NCI-H748 treated with DMSO at 0.1 percent for 48 hours (cell line): ENCODE measurements at regions not wholly inside any gene's neighbourhood (a gene's known extent, or its start where the extent isn't known, plus 50 kb on each side); places are given as distances from the start of the nearest gene placed in this dataset.

Experiments
- DNase-seq: peaks from one replicate; lab custom pipeline; 2025; lab: John Stamatoyannopoulos, UW

- no peak for DNase-seq
Measured at GRCh38 chr3:59545374-59545773, 495.5 kb upstream of the CFAP20DC start.

- no peak for DNase-seq
Measured at GRCh38 chr3:59542276-59542675, 492.5 kb upstream of the CFAP20DC start.

GRCh38 chr3:59540696-59541095 is 490.9 kb upstream of the CFAP20DC start:
- no peak for DNase-seq

- peak; percentile 11 for DNase-seq
Measured at GRCh38 chr3:59540241-59540640, 490.4 kb upstream of the CFAP20DC start.

GRCh38 chr3:59538753-59539432 is 489.1 kb upstream of the CFAP20DC start:
- DNase-seq: no peak

DNA sequence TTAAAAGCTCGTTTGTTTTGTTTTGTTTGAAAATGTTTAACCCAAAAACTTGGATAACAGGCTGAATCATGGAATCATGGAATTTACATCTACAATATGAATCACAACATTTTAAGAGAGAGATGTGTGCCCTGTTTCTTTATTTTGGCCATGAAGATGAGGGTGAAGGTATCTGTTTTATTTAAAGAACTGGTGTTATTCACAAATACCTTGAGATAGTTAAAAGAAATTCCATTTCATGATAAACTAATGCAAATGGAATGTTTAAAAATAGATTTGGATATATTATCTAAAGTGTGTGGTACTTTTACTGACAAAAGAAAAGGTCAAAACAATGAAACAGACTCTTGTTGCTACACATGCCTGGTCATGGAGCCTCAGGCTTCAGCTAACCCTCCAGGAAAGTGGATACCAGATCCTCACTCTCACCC is 486.0 kb upstream of the CFAP20DC start:
- DNase-seq: no peak

DNA sequence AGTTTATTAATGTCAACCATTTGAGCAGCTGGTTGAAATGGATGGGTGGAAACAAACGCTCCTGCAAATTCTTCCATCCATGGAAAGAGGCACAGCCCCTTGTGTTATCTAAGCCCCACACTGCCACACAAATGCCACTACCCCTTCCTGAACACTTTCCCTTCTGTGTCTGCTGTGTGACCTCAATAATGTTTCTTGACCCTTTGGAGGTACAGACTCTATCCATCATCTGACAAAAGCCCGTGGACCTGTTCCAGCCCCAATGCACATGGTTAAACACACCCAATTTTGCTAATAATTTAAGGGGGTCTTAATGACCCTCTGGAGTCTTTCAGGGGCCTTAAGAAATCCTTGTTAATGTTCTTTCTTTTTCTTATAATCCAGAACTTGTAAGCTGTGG is 482.2 kb upstream of the CFAP20DC start:
- no peak for DNase-seq

DNA sequence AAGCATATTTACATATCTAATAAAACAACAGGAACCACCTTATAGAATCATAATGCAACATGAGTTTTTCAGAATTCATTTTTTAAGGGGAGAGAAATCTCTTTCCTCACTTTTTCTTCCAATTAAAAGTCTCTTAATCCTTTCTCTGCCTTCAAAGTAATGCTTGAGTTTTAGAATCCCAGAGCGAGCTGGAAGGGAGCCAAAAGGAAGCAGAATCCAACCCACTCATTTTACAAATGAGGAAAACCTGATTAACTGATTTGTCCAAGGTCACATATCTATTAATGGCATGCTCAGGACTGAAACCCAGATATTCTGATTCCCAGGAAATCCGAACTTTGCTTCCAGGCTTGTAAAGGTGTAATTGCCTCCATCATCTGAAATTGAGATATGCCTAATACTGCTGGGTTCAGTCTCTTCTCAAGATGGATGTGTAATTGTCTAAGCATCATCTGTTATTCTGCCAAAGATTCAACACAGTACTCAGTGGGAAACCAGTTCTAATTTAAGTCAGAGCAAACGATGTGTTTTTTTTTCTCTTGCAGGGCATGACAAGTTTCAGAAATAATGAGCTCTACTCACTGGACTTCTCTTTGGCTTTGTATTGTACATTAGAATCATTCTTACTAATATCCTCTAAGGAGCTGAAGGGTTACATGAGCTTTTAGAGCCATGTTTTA is 481.4 kb upstream of the CFAP20DC start:
- DNase-seq: no peak

DNA sequence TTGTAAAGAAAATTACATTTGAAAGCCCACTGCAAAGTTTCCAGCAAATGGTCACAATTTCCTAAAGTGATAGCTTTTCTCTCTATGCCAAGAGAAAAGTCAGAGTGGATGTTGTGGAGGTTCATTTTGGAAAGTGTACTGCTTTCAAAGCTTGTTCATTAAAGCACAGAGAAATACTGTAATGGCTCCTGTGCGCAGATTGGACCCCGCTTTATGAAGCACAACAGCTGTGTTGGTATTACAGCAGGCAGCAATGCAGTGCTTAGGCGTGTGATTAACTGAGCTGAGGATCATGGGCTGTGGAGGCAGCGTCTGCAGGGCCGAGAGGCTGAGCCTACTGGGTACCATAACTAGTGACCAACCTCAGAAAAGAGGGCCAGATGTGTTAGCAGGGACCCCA is 478.4 kb upstream of the CFAP20DC start:
- DNase-seq: no peak

DNA sequence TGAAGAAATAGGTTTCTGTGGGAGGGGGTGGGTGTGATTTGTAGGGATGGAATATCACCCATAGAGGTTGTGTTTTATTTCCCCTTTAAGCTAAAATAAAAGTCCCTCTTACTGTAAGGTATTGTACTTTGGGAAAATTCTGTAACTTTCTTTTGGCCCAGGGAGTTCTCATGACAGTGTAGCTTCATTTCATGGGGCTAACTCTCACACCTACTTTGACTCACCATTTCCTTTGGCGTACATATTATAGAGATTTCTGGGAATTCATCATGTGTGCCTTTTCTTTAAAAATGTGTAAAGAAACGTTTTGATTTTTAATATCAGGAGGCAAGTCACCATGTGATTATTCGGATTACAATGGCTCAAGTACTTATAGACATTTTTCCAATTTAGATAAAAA is 477.7 kb upstream of the CFAP20DC start:
- DNase-seq: no peak

GRCh38 chr3:59526999-59527398 is 477.2 kb upstream of the CFAP20DC start:
- no peak for DNase-seq

- DNase-seq: no peak
Measured at GRCh38 chr3:59522550-59522949, 472.7 kb upstream of the CFAP20DC start.

GRCh38 chr3:59519094-59519493 is 469.3 kb upstream of the CFAP20DC start:
- DNase-seq: no peak

DNA sequence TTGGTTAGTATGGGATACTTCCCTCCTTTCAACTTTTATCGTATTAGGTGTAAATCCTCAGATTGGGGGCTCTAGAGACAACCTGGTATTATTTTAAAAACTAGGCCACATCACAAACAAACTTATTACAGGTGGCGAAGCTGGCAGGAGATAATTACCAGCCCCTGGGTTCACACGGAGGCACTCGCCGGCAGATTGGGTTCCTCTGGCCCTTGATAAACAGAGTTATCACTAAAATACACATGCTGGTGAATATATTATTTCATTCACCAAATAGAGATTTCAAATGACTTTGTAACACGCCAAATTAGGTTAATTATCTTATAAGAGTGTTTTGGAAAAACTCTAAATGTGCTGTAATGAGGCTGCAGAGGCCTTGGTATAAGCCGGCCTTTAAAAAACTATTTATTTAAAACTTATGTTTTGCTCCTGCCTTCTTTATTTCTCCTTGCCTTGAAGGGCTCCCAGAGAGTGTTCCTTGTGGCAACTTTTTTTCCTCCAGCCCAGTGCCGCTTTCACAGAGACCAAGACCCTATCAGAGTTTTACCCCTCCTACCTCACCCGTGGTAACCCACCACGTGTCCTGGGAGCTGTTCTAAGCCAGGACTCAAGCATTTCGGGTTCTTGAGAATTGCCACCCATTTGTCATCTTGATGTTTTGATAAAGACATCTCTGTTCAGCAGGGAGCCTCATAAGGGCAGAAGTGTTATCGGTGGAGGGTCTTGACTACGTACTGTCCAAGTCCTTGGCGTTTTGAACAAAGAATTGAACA is 468.6 kb upstream of the CFAP20DC start:
- DNase-seq: no peak

- peak; percentile 16 for DNase-seq
Measured at GRCh38 chr3:59517388-59517787, 467.6 kb upstream of the CFAP20DC start.

- DNase-seq: no peak
Measured at GRCh38 chr3:59515966-59516365, 466.1 kb upstream of the CFAP20DC start.

DNA sequence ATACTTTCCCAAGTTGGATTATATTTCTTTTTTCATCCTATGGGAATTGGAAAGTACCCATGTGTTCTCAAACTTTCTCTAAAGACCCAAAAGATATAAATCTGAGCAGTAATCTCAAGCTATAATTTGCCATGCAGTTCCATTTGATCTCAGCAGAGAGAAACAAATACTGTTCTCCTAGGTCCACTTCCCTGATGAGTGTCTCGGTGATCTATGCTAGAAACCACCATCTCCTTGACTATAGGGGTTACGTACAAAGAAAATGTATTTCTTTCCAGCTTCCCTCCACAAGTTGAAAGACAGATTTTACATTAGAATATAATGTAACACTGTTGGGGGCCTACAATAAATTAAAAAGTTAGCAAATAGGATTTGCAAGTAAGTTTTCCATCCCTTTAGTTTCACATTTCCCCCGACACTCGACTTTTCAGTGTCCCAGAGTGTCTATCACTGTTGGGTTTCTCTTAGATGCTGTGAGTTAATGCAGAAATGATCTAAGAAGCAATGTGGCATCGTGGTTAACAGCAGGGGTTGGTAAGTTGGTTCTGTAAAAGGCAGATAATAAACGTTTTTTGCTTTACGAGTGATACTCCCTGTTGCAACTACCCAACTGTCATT is 465.1 kb upstream of the CFAP20DC start:
- DNase-seq: no peak

DNA sequence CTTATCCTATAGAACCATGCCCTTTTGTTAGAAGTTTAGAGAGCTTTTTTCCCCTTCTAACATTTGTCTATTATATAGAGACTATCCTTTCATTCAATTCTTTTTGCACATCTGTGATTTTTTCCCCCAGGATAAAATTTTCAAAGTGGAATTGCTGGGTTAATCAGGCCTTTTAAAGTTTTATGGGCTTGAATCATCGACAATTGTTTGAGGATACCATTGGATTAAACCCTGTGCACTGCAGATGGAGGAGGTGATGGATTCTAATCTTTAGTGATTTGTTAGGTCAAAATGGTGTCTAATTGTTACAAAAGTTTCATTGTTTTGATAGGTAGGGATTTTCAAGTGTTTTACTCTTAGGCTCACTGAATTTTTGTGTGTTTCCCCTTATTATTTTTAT is 463.7 kb upstream of the CFAP20DC start:
- DNase-seq: no peak

DNA sequence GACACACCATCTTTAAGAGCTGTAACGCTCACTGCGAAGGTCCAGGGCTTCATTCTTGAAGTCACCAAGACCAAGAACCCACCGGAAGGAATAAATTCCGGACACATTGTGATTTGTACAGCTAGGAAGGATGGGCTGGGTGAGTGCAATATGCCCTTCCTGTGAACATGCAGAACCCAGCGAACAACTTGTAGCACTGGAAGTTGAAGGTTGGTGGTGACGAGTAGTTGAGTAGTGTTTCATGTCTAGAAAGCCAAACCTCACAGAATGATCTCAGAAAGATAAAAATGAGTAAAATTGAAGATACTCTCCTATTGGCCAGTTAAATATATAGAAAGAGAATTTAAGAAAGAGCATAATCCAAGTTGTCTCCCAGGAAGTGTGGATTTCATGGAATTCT is 462.2 kb upstream of the CFAP20DC start:
- DNase-seq: no peak

GRCh38 chr3:59510576-59510975 is 460.8 kb upstream of the CFAP20DC start:
- DNase-seq: no peak

DNA sequence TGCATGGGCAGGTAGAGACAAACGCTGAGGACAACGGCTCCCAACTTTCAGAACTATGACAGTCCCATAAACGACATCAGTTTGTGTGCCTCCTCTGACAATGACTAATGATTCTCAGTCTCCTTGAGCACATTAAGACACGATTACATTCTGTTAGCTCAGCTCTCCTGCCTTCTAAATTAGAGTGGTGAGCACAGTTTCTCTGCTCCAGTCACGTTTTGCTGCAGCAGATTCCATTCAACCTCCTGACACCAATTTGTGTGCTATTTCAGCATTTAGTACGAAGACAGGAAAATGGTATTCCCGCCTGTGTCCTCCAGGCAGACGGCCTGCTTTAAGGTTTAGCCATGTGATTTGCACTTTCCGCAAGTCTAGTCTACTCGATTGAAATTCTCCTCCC is 458.4 kb upstream of the CFAP20DC start:
- DNase-seq: no peak

GRCh38 chr3:59506191-59506590 is 456.4 kb upstream of the CFAP20DC start:
- no peak for DNase-seq

DNA sequence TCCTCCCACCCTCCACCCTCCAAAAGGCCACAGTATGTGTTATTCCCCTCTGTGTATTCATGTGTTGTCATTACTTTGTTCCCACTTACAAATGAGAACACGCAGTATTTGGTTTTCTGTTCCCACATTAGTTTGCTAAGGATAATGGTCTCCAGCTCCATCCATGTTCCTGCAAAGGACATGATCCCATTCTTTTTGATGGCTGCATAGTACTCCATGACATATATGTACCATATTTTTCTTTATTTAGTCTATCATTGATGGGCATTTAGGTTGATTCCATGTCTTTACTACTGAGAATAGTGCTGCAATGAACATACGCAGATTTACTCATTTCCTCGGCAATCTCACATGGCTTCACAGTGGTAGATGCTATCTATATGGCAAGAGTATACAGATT is 453.6 kb upstream of the CFAP20DC start:
- no peak for DNase-seq
